ENCODE measurements at regions not wholly inside any gene's neighbourhood (a gene's known extent, or its start where the extent isn't known, plus 50 kb on each side); places are given as distances from the start of the nearest gene placed in this dataset.

GRCh38 chr3:165645191-165645590 is 192.0 kb downstream of the BCHE start:
- TF ChIP-seq CTCF (IDR thresholded peaks at IDR 0.05; ENCODE audit: insufficient read depth, low read length, severe bottlenecking): no peak
- no peaks in the 10 kb centered on the region for H3K36me3 ChIP-seq (ENCODE audit: control insufficient read depth, insufficient read depth, low read length)
- no peaks in the 10 kb centered on the region for H3K27me3 ChIP-seq (ENCODE audit: control insufficient read depth, insufficient read depth, low read length)
- FAIRE-seq: no peak
- H3K4me3 ChIP-seq (ENCODE audit: low read depth, low read length): no peak overlapping the region
- peak; percentile 61 for DNase-seq (ENCODE audit: low read depth)

- Histone ChIP-seq H3K27me3 (ENCODE audit: control insufficient read depth, insufficient read depth, low read length) (no peaks in the 10 kb centered on the region), H3K4me3 (ENCODE audit: low read depth, low read length) (no peak overlapping the region), H3K36me3 (ENCODE audit: control insufficient read depth, insufficient read depth, low read length) (no peaks in the 10 kb centered on the region)
- no peak for FAIRE-seq
- DNase-seq (ENCODE audit: low read depth): no peak
- no peak for TF ChIP-seq CTCF (IDR thresholded peaks at IDR 0.05; ENCODE audit: insufficient read depth, low read length, severe bottlenecking)
Observed at GRCh38 chr3:165644331-165644730, 192.9 kb downstream of the BCHE start.

GRCh38 chr3:165643425-165643824 is 193.8 kb downstream of the BCHE start:
- DNase-seq (ENCODE audit: low read depth) (peak; percentile 59), FAIRE-seq (no peak)
- no peaks in the 10 kb centered on the region for H3K27me3 ChIP-seq (ENCODE audit: control insufficient read depth, insufficient read depth, low read length)
- no peak overlapping the region for H3K4me3 ChIP-seq (ENCODE audit: low read depth, low read length)
- no peak for TF ChIP-seq CTCF (IDR thresholded peaks at IDR 0.05; ENCODE audit: insufficient read depth, low read length, severe bottlenecking)
- H3K36me3 ChIP-seq (ENCODE audit: control insufficient read depth, insufficient read depth, low read length): no peaks in the 10 kb centered on the region

GRCh38 chr3:165642761-165643420 is 194.3 kb downstream of the BCHE start:
- Histone ChIP-seq H3K36me3 (ENCODE audit: control insufficient read depth, insufficient read depth, low read length) (no peaks in the 10 kb centered on the region), H3K4me3 (ENCODE audit: low read depth, low read length) (no peak overlapping the region), H3K27me3 (ENCODE audit: control insufficient read depth, insufficient read depth, low read length) (no peaks in the 10 kb centered on the region)
- FAIRE-seq: no peak
- DNase-seq (ENCODE audit: low read depth): peak; percentile 97
- TF ChIP-seq CTCF (IDR thresholded peaks at IDR 0.05; ENCODE audit: insufficient read depth, low read length, severe bottlenecking): no peak

GRCh38 chr3:165641569-165642310 is 195.5 kb downstream of the BCHE start:
- H3K36me3 ChIP-seq (ENCODE audit: control insufficient read depth, insufficient read depth, low read length): no peaks in the 10 kb centered on the region
- H3K4me3 ChIP-seq (ENCODE audit: low read depth, low read length): no peak overlapping the region
- TF ChIP-seq CTCF (IDR thresholded peaks at IDR 0.05; ENCODE audit: insufficient read depth, low read length, severe bottlenecking): no peak
- no peaks in the 10 kb centered on the region for H3K27me3 ChIP-seq (ENCODE audit: control insufficient read depth, insufficient read depth, low read length)
- FAIRE-seq (no peak), DNase-seq (ENCODE audit: low read depth) (peak; percentile 12)
